ELF-1 (cell line): ENCODE measurements at regions not wholly inside any gene's neighbourhood (a gene's known extent, or its start where the extent isn't known, plus 50 kb on each side); places are given as distances from the start of the nearest gene placed in this dataset.
"Not testable (repeated sequence)": the region's sequence is repeated elsewhere in the genome, so short reads cannot be mapped to it uniquely, and the experiment has no call there.

Experiments used
- DNase-seq: peaks from one replicate; pipeline ENCODE4 v3.0.0-alpha.2; 2016; ENCODE audit warnings: low read depth, low spot score

GRCh38 chr3:144746631-144747030 lies 775.0 kb downstream of the DIPK2A start:
- DNase-seq, result no peak

- DNase-seq, result not testable (repeated sequence)
Observed at GRCh38 chr3:144749536-144750253, 778.1 kb downstream of the DIPK2A start.

GRCh38 chr3:144754076-144754783 lies 782.6 kb downstream of the DIPK2A start:
- DNase-seq, result no peak

- DNase-seq, result no peak
Observed at GRCh38 chr3:144756704-144757440, 785.2 kb downstream of the DIPK2A start.

- DNase-seq, result no peak
Observed at GRCh38 chr3:144760831-144761230, 789.2 kb downstream of the DIPK2A start.

- DNase-seq, result no peak
Observed at GRCh38 chr3:144762091-144762490, 790.5 kb downstream of the DIPK2A start.

GRCh38 chr3:144763878-144764454 lies 792.3 kb downstream of the DIPK2A start:
- no peak for DNase-seq

GRCh38 chr3:144770281-144770680 lies 798.7 kb downstream of the DIPK2A start:
- no peak for DNase-seq

- DNase-seq, result no peak
Observed at GRCh38 chr3:144770915-144771351, 799.3 kb downstream of the DIPK2A start.

GRCh38 chr3:144771381-144771870 lies 799.8 kb downstream of the DIPK2A start:
- no peak for DNase-seq

- DNase-seq, result no peak
Observed at GRCh38 chr3:144772372-144772771, 800.7 kb downstream of the DIPK2A start.

GRCh38 chr3:144773350-144773749 lies 801.7 kb downstream of the DIPK2A start:
- DNase-seq, result no peak

- no peak for DNase-seq
Observed at GRCh38 chr3:144774897-144775296, 803.3 kb downstream of the DIPK2A start.

GRCh38 chr3:144775551-144775950 lies 803.9 kb downstream of the DIPK2A start:
- DNase-seq, result no peak

GRCh38 chr3:144777906-144778305 lies 806.3 kb downstream of the DIPK2A start:
- DNase-seq, result no peak

GRCh38 chr3:144791034-144791433 lies 819.4 kb downstream of the DIPK2A start:
- DNase-seq, result peak; percentile 8

- no peak for DNase-seq
Observed at GRCh38 chr3:144801890-144802289, 830.3 kb downstream of the DIPK2A start.

- no peak for DNase-seq
Observed at GRCh38 chr3:144809380-144809779, 837.8 kb downstream of the DIPK2A start.

GRCh38 chr3:144810160-144810559 lies 838.5 kb downstream of the DIPK2A start:
- no peak for DNase-seq

GRCh38 chr3:144815655-144816054 lies 844.0 kb downstream of the DIPK2A start:
- no peak for DNase-seq

GRCh38 chr3:144816323-144816722 lies 844.7 kb downstream of the DIPK2A start:
- no peak for DNase-seq

GRCh38 chr3:144818973-144819372 lies 847.4 kb downstream of the DIPK2A start:
- no peak for DNase-seq
